ENCODE measurements at regions not wholly inside any gene's neighbourhood (a gene's known extent, or its start where the extent isn't known, plus 50 kb on each side); places are given as distances from the start of the nearest gene placed in this dataset.

- no peak for DNase-seq (ENCODE audit: low read depth in 4 of 4, low spot score in 2 of 4)
Measured at GRCh38 chr10:113219446-113219845, 269.4 kb downstream of the TCF7L2 start.

GRCh38 chr10:113221756-113222168 lies 271.7 kb downstream of the TCF7L2 start:
- no peak for DNase-seq (ENCODE audit: low read depth in 4 of 4, low spot score in 2 of 4)

GRCh38 chr10:113222207-113222606 lies 272.2 kb downstream of the TCF7L2 start:
- DNase-seq (ENCODE audit: low read depth in 4 of 4, low spot score in 2 of 4): no peak

- no peak for DNase-seq (ENCODE audit: low read depth in 4 of 4, low spot score in 2 of 4)
Measured at GRCh38 chr10:113225364-113225763, 275.3 kb downstream of the TCF7L2 start.

GRCh38 chr10:113225903-113226302 lies 275.9 kb downstream of the TCF7L2 start:
- DNase-seq (ENCODE audit: low read depth in 4 of 4, low spot score in 2 of 4): no peak

GRCh38 chr10:113226399-113226798 lies 276.4 kb downstream of the TCF7L2 start:
- no peak for DNase-seq (ENCODE audit: low read depth in 4 of 4, low spot score in 2 of 4)

GRCh38 chr10:113226831-113227445 lies 276.9 kb downstream of the TCF7L2 start:
- DNase-seq (ENCODE audit: low read depth in 4 of 4, low spot score in 2 of 4): no peak

GRCh38 chr10:113228530-113228929 lies 278.5 kb downstream of the TCF7L2 start:
- no peak for DNase-seq (ENCODE audit: low read depth in 4 of 4, low spot score in 2 of 4)

- DNase-seq (ENCODE audit: low read depth in 4 of 4, low spot score in 2 of 4): no peak
Measured at GRCh38 chr10:113230011-113230610, 280.1 kb downstream of the TCF7L2 start.

GRCh38 chr10:113232928-113233511 lies 283.0 kb downstream of the TCF7L2 start:
- DNase-seq (ENCODE audit: low read depth in 4 of 4, low spot score in 2 of 4): no peak

- no peak for DNase-seq (ENCODE audit: low read depth in 4 of 4, low spot score in 2 of 4)
Measured at GRCh38 chr10:113234481-113234880, 284.4 kb downstream of the TCF7L2 start.

GRCh38 chr10:113235508-113235907 lies 285.5 kb downstream of the TCF7L2 start:
- DNase-seq (ENCODE audit: low read depth in 4 of 4, low spot score in 2 of 4): no peak

- DNase-seq (ENCODE audit: low read depth in 4 of 4, low spot score in 2 of 4): no peak
Measured at GRCh38 chr10:113236998-113237397, 287.0 kb downstream of the TCF7L2 start.

GRCh38 chr10:113239566-113240350 lies 289.7 kb downstream of the TCF7L2 start:
- DNase-seq (ENCODE audit: low read depth in 4 of 4, low spot score in 2 of 4): no peak

GRCh38 chr10:113240736-113241135 lies 290.7 kb downstream of the TCF7L2 start:
- no peak for DNase-seq (ENCODE audit: low read depth in 4 of 4, low spot score in 2 of 4)

- no peak for DNase-seq (ENCODE audit: low read depth in 4 of 4, low spot score in 2 of 4)
Measured at GRCh38 chr10:113241599-113242360, 291.7 kb downstream of the TCF7L2 start.

- no peak for DNase-seq (ENCODE audit: low read depth in 4 of 4, low spot score in 2 of 4)
Measured at GRCh38 chr10:113243311-113243710, 293.3 kb downstream of the TCF7L2 start.

- DNase-seq (ENCODE audit: low read depth in 4 of 4, low spot score in 2 of 4): no peak
Measured at GRCh38 chr10:113244750-113245149, 294.7 kb downstream of the TCF7L2 start.

GRCh38 chr10:113245286-113245685 lies 295.2 kb downstream of the TCF7L2 start:
- no peak for DNase-seq (ENCODE audit: low read depth in 4 of 4, low spot score in 2 of 4)

- DNase-seq (ENCODE audit: low read depth in 4 of 4, low spot score in 2 of 4): no peak
Measured at GRCh38 chr10:113247050-113247449, 297.0 kb downstream of the TCF7L2 start.

All from left renal cortex interstitium (tissue), 4 donors.